WI38 (cell line): ENCODE measurements at regions not wholly inside any gene's neighbourhood (a gene's known extent, or its start where the extent isn't known, plus 50 kb on each side); places are given as distances from the start of the nearest gene placed in this dataset.

Source experiments
- H3K4me3 ChIP-seq: 2 replicates; pipeline ENCODE4 v1.5.1; 2011; ENCODE audit warnings: low read depth, mild to moderate bottlenecking, control low read depth, low read length
- TF ChIP-seq, protein P1 (sequence below): IDR thresholded peaks from 2 replicates; pipeline ENCODE4 v1.5.1; 2012; ENCODE audit warnings: low read depth, mild to moderate bottlenecking, control low read depth, low read length

DNA sequence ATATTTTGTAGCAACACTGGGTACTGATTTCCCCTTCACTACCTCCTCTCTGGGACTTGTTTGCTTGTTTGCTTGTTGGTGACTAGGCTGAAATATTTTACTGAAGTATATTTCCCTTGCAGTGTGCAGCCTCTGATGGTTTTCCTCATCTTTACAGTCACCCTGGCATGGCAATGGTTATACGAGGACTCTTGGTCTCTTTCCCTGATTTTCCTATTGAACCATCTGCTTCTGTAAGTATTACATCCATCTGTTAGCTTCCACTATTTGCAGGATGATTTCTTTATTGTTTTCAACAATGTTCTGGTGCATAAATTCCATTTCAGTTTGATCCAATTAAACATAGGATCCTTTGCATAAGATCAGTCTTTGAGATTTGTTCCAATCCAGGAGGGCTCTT, 465.1 kb downstream of the MEI4 start:
- TF ChIP-seq, protein P1, sequence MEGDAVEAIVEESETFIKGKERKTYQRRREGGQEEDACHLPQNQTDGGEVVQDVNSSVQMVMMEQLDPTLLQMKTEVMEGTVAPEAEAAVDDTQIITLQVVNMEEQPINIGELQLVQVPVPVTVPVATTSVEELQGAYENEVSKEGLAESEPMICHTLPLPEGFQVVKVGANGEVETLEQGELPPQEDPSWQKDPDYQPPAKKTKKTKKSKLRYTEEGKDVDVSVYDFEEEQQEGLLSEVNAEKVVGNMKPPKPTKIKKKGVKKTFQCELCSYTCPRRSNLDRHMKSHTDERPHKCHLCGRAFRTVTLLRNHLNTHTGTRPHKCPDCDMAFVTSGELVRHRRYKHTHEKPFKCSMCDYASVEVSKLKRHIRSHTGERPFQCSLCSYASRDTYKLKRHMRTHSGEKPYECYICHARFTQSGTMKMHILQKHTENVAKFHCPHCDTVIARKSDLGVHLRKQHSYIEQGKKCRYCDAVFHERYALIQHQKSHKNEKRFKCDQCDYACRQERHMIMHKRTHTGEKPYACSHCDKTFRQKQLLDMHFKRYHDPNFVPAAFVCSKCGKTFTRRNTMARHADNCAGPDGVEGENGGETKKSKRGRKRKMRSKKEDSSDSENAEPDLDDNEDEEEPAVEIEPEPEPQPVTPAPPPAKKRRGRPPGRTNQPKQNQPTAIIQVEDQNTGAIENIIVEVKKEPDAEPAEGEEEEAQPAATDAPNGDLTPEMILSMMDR, result no peak
- H3K4me3 ChIP-seq, result no peak overlapping the region

- TF ChIP-seq, protein P1, result no peak
- H3K4me3 ChIP-seq, result no peak overlapping the region
These were observed 478.7 kb downstream of the MEI4 start for GRCh38 chr6:78131521-78131920.

GRCh38 chr6:78132671-78133410, 480.0 kb downstream of the MEI4 start:
- TF ChIP-seq, protein P1, result no peak
- H3K4me3 ChIP-seq, result no peak overlapping the region

GRCh38 chr6:78150425-78150824, 497.6 kb downstream of the MEI4 start:
- H3K4me3 ChIP-seq, result no peak overlapping the region
- TF ChIP-seq, protein P1, result no peak

GRCh38 chr6:78153976-78154375, 501.1 kb downstream of the MEI4 start:
- H3K4me3 ChIP-seq, result no peak overlapping the region
- TF ChIP-seq, protein P1, result no peak

DNA sequence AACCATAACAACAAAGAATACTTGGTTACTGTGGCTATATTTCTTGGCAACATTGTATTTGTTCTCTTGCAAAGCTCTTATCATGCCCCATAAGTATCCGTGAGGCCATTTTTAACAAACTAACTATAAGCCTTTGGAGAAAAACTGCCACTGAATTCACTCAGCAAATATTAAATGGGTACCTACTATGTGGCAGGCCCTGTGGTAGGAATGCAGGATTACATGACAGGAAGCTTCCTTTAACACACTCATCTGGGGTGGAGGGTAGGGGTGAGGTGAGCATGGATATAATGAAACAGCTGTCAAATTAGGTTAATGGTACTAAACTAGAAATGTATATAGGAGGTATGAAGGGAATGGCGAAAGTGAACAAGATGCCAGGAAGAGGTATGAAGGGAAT, 504.8 kb downstream of the MEI4 start:
- TF ChIP-seq, protein P1, result no peak
- no peak overlapping the region for H3K4me3 ChIP-seq

- TF ChIP-seq, protein P1, result no peak
- no peak overlapping the region for H3K4me3 ChIP-seq
These were observed 536.1 kb downstream of the MEI4 start for GRCh38 chr6:78188891-78189290.
